HCT116 (cell line): ENCODE measurements at regions not wholly inside any gene's neighbourhood (a gene's known extent, or its start where the extent isn't known, plus 50 kb on each side); places are given as distances from the start of the nearest gene placed in this dataset.

Experiments
- ATAC-seq: fragments of 200-7000 bp; cut with Tn5 transposase; 2 replicates; pipeline ENCODE4 v1.9.1; 2020; ENCODE audit warnings: mild to moderate bottlenecking, moderate library complexity
- BruUV-seq: library from RNA; stranded (reverse); fragments of 400-500 nt; replicated peaks from 2 replicates; lab custom pipeline; 2021; lab: Mats Ljungman, UMichigan
- CTCF ChIA-PET: fragments of 300-600 bp; sonication (Branson Sonifier 250); formaldehyde crosslinking; loops from one replicate; lab custom pipeline; 2021; ENCODE audit warnings: antibody characterized with exemption; lab: Charles Lee
- POLR2A ChIA-PET: fragments of 300-600, 350-600 bp; sonication (Branson Sonifier 250); formaldehyde crosslinking; loops from one replicate; lab custom pipeline; 2021; ENCODE audit warnings: antibody characterized with exemption; lab: Charles Lee
- RAD21 ChIA-PET, 2 experiments: fragments of 300-600 bp; sonication (Branson Sonifier 250); formaldehyde crosslinking; loops; one replicate each; lab custom pipeline; 2023; ENCODE audit warnings: low total read pairs in 2 of 2; ENCODE audit not compliant: uncharacterized antibody in 2 of 2, unreplicated experiment in 2 of 2, low non-redundant PET in 1 of 2; lab: Charles Lee
- DNase-seq: peaks from one replicate; pipeline ENCODE4 v3.0.0-alpha.2; 2010; ENCODE audit warnings: low read depth, low spot score
- H2AFZ ChIP-seq: fragments of 200-600 bp; shearing (Covaris generic), sonication (generic); 2 replicates; pipeline ENCODE4 v1.6.1; 2017; ENCODE audit warnings: low read depth, mixed run types, mixed read lengths, antibody characterized with exemption, low read length; ENCODE audit not compliant: poor library complexity, severe bottlenecking
- H3K27ac ChIP-seq: 2 replicates; pipeline ENCODE4 v1.5.1; 2012; ENCODE audit warnings: low read depth, low read length
- H3K27me3 ChIP-seq: fragments of 200-600 bp; sonication (generic); 2 replicates; pipeline ENCODE4 v1.6.1; 2016; ENCODE audit warnings: mixed run types, low read length, mixed read lengths; ENCODE audit not compliant: insufficient read depth
- H3K36me3 ChIP-seq, 2 experiments: fragments of 200-500 bp in 1 of 2; fragments of 200-600 bp in 1 of 2; sonication (Bioruptor generic) in 1 of 2; sonication (generic) in 1 of 2; 2 replicates each; pipeline versions ENCODE4 v1.5.1 to v1.6.1; 2014 to 2016; ENCODE audit warnings: low read length in 2 of 2, inconsistent platforms in 1 of 2, mixed read lengths in 1 of 2, mixed run types in 1 of 2; ENCODE audit not compliant: insufficient read depth in 2 of 2, control insufficient read depth in 1 of 2
- H3K4me1 ChIP-seq, 2 experiments: fragments of 200-600 bp in 1 of 2; sonication (generic) in 1 of 2; 2 replicates each; pipeline versions ENCODE4 v1.5.1 to v1.6.1; 2012 to 2017; ENCODE audit warnings: low read length in 2 of 2, inconsistent platforms in 1 of 2, mild to moderate bottlenecking in 1 of 2, mixed read lengths in 1 of 2, mixed run types in 1 of 2, moderate library complexity in 1 of 2; ENCODE audit not compliant: insufficient read depth in 2 of 2, control insufficient read depth in 1 of 2
- H3K4me2 ChIP-seq: fragments of 200-600 bp; sonication (generic); 2 replicates; pipeline ENCODE4 v1.6.1; 2017; ENCODE audit warnings: mixed run types, low read length, mixed read lengths
- H3K4me3 ChIP-seq, 2 experiments: fragments of 200-600 bp in 1 of 2; sonication (generic) in 1 of 2; replicated peaks in 1 of 2; 2 replicates each; pipeline ENCODE4 v1.5.1; 2011 to 2016; ENCODE audit warnings: low read length in 2 of 2, control low read depth in 1 of 2, low read depth in 1 of 2, mild to moderate bottlenecking in 1 of 2, mixed read lengths in 1 of 2, mixed run types in 1 of 2
- H3K79me2 ChIP-seq: fragments of 200-600 bp; sonication (generic); 2 replicates; pipeline ENCODE4 v1.6.1; 2017; ENCODE audit warnings: mild to moderate bottlenecking, mixed run types, low read length, moderate library complexity, mixed read lengths; ENCODE audit not compliant: insufficient read depth
- H3K9ac ChIP-seq: fragments of 200-600 bp; sonication (generic); 2 replicates; pipeline ENCODE4 v1.6.1; 2016; ENCODE audit warnings: low read length, mixed read lengths
- H3K9me2 ChIP-seq: fragments of 200-600 bp; sonication (generic), shearing (Covaris generic); 2 replicates; pipeline ENCODE4 v1.6.1; 2017; ENCODE audit warnings: mixed run types, mild to moderate bottlenecking, moderate library complexity; ENCODE audit not compliant: insufficient read depth
- H3K9me3 ChIP-seq, 2 experiments: fragments of 200-500 bp in 1 of 2; fragments of 200-600 bp in 1 of 2; sonication (Bioruptor generic) in 1 of 2; sonication (generic) in 1 of 2; 2 replicates each; pipeline ENCODE4 v1.6.1; 2014 to 2017; ENCODE audit warnings: low read length in 2 of 2, mixed read lengths in 2 of 2, inconsistent platforms in 1 of 2, low read depth in 1 of 2, mild to moderate bottlenecking in 1 of 2, mixed run types in 1 of 2, moderate library complexity in 1 of 2; ENCODE audit not compliant: control insufficient read depth in 1 of 2, insufficient read depth in 1 of 2
- H4K20me1 ChIP-seq: fragments of 200-600 bp; sonication (generic), shearing (Covaris generic); 2 replicates; pipeline ENCODE4 v1.6.1; 2017; ENCODE audit warnings: mixed run types, mild to moderate bottlenecking, moderate library complexity; ENCODE audit not compliant: insufficient read depth
- CBX3 ChIP-seq: IDR thresholded peaks from 2 replicates; pipeline ENCODE4 v1.6.1; 2012; ENCODE audit warnings: low read depth
- CEBPB ChIP-seq: IDR thresholded peaks from 2 replicates; pipeline ENCODE4 v1.6.1; 2012; ENCODE audit warnings: low read depth
- CTCF ChIP-seq, 3 experiments: fragments of 200-600 bp in 1 of 3; sonication (generic) in 1 of 3; IDR thresholded peaks in 2 of 3; conservative IDR thresholded peaks in 1 of 3; 2 replicates each; pipeline ENCODE4 v1.5.1; 2012 to 2017; ENCODE audit warnings: low read depth in 2 of 3, low read length in 2 of 3, antibody characterized with exemption in 1 of 3, borderline replicate concordance in 1 of 3, control low read depth in 1 of 3, mild to moderate bottlenecking in 1 of 3, mixed read lengths in 1 of 3, mixed run types in 1 of 3, moderate library complexity in 1 of 3; ENCODE audit not compliant: insufficient read depth in 1 of 3
- EGR1 ChIP-seq: IDR thresholded peaks from 2 replicates; pipeline ENCODE4 v1.6.1; 2012; ENCODE audit warnings: low read depth
- ELF1 ChIP-seq: IDR thresholded peaks from 2 replicates; pipeline ENCODE4 v1.6.1; 2012; ENCODE audit warnings: low read depth, borderline replicate concordance
- EZH2phosphoT487 ChIP-seq: fragments of 200-600 bp; IDR thresholded peaks from 2 replicates; pipeline ENCODE4 v1.6.1; 2018; ENCODE audit warnings: antibody characterized with exemption, borderline replicate concordance
- FOSL1 ChIP-seq: IDR thresholded peaks from 2 replicates; pipeline ENCODE4 v1.6.1; 2012; ENCODE audit warnings: low read depth
- JUND ChIP-seq: IDR thresholded peaks from 2 replicates; pipeline ENCODE4 v1.6.1; 2012
- POLR2A ChIP-seq: IDR thresholded peaks from 2 replicates; pipeline ENCODE4 v1.7.0; 2011; ENCODE audit warnings: borderline replicate concordance; ENCODE audit not compliant: insufficient read depth, insufficient read length; ENCODE audit errors: extremely low read depth
- POLR2AphosphoS5 ChIP-seq: IDR thresholded peaks from 2 replicates; pipeline ENCODE4 v1.6.1; 2011; ENCODE audit warnings: mild to moderate bottlenecking, low read depth, low read length, moderate library complexity
- RAD21 ChIP-seq: IDR thresholded peaks from 2 replicates; pipeline ENCODE4 v1.6.1; 2012; ENCODE audit warnings: low read depth, mild to moderate bottlenecking
- REST ChIP-seq: IDR thresholded peaks from 2 replicates; pipeline ENCODE4 v1.6.1; 2012; ENCODE audit warnings: low read depth
- SIN3A ChIP-seq: IDR thresholded peaks from 2 replicates; pipeline ENCODE4 v1.6.1; 2012; ENCODE audit warnings: low read depth
- TCF7L2 ChIP-seq: IDR thresholded peaks from 2 replicates; pipeline ENCODE4 v1.7.0; 2011; ENCODE audit warnings: borderline replicate concordance, inconsistent platforms; ENCODE audit not compliant: insufficient read depth, insufficient read length; ENCODE audit errors: extremely low read depth
- YY1 ChIP-seq: IDR thresholded peaks from 2 replicates; pipeline ENCODE4 v1.6.1; 2011; ENCODE audit warnings: low read length, low read depth, moderate library complexity, mild to moderate bottlenecking; ENCODE audit not compliant: insufficient replicate concordance; ENCODE audit errors: extremely low read depth
- ZFX ChIP-seq: fragments of 450-650 bp; IDR thresholded peaks from 2 replicates; pipeline ENCODE4 v1.6.1; 2017
- intact Hi-C: fragments of 100-400 bp; cut with micrococcal nuclease; formaldehyde crosslinking; loops from 2 replicates; pipeline ENCODE4 v1.10.0; 2022
- TF ChIP-seq, protein P1 (sequence below): IDR thresholded peaks from 2 replicates; pipeline ENCODE4 v1.6.1; 2012
- TF ChIP-seq, protein P2 (sequence below): IDR thresholded peaks from 2 replicates; pipeline ENCODE4 v1.6.1; 2012

- Histone ChIP-seq H3K9me2 (no peaks in the 10 kb centered on the region), H2AFZ (no peak overlapping the region), H4K20me1 (no peaks in the 10 kb centered on the region), H3K9ac (no peak overlapping the region), H3K36me3 (no peaks in the 10 kb centered on the region), H3K79me2 (no peaks in the 10 kb centered on the region), H3K9me3 (no peaks in the 10 kb centered on the region), H3K27me3 (no peaks in the 10 kb centered on the region), H3K4me2 (no peak overlapping the region), H3K4me3 (no peak overlapping the region), H3K27ac (no peak overlapping the region), H3K4me1 (no peaks in the 10 kb centered on the region)
- RAD21 ChIA-PET: interaction anchor here in 1 of 2 experiments (0.6 kb wide), 1 partner anchor 477 kb away, joined by 3 read pairs; no protein-coding TSS in a partner anchor
- no peak for DNase-seq
- CTCF ChIA-PET: no interaction called here
- BruUV-seq: no TSS peak
- no peak for ATAC-seq
- intact Hi-C loops: no loop called here
- no peak for TF ChIP-seq YY1
- no peak for TF ChIP-seq POLR2AphosphoS5
- no peak for TF ChIP-seq ZFX
- no peak for TF ChIP-seq CTCF (IDR thresholded peaks at IDR 0.05 in 2 of 3, conservative IDR thresholded peaks at IDR 0.05 in 1 of 3; ENCODE audit: borderline replicate concordance in 1 of 3, insufficient read depth in 1 of 3, low read depth in 2 of 3, low read length in 2 of 3)
- TF ChIP-seq RAD21: no peak
- no peak for TF ChIP-seq TCF7L2
- TF ChIP-seq, protein P1, sequence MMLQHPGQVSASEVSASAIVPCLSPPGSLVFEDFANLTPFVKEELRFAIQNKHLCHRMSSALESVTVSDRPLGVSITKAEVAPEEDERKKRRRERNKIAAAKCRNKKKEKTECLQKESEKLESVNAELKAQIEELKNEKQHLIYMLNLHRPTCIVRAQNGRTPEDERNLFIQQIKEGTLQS: no peak
- TF ChIP-seq POLR2A: no peak
- no peak for TF ChIP-seq CBX3
- TF ChIP-seq SIN3A: no peak
- TF ChIP-seq REST: no peak
- no peak for TF ChIP-seq JUND
- TF ChIP-seq EZH2phosphoT487: no peak
- no peak for TF ChIP-seq ELF1
- TF ChIP-seq FOSL1: no peak
- TF ChIP-seq, protein P2, sequence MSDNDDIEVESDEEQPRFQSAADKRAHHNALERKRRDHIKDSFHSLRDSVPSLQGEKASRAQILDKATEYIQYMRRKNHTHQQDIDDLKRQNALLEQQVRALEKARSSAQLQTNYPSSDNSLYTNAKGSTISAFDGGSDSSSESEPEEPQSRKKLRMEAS: no peak
- no peak for TF ChIP-seq EGR1
- TF ChIP-seq CEBPB: no peak
- POLR2A ChIA-PET: no interaction called here
These were observed 188.7 kb upstream of the S1PR3 start for GRCh38 chr9:88802533-88802932.
